Ishikawa (cell line): ENCODE measurements at regions not wholly inside any gene's neighbourhood (a gene's known extent, or its start where the extent isn't known, plus 50 kb on each side); places are given as distances from the start of the nearest gene placed in this dataset.

ENCODE experiments used
- CREB1 ChIP-seq: IDR thresholded peaks from 2 replicates; pipeline ENCODE4 v1.6.1; 2012; ENCODE audit warnings: low read depth
- EGR1 ChIP-seq: IDR thresholded peaks from 2 replicates; pipeline ENCODE4 v1.6.1; 2012
- FOXM1 ChIP-seq: IDR thresholded peaks from 2 replicates; pipeline ENCODE4 v1.6.1; 2012; ENCODE audit warnings: low read depth, borderline replicate concordance
- NFIC ChIP-seq: IDR thresholded peaks from 2 replicates; pipeline ENCODE4 v1.6.1; 2012
- RAD21 ChIP-seq: IDR thresholded peaks from 2 replicates; pipeline ENCODE4 v1.6.1; 2012; ENCODE audit warnings: low read depth
- TAF1 ChIP-seq: IDR thresholded peaks from 2 replicates; pipeline ENCODE4 v1.6.1; 2012; ENCODE audit warnings: low read depth, mild to moderate bottlenecking
- TCF12 ChIP-seq: IDR thresholded peaks from 2 replicates; pipeline ENCODE4 v1.6.1; 2012; ENCODE audit warnings: low read depth
- YY1 ChIP-seq: IDR thresholded peaks from 2 replicates; pipeline ENCODE4 v1.6.1; 2012; ENCODE audit warnings: low read depth

GRCh38 chr4:159047478-159048165 lies 55.3 kb upstream of the RAPGEF2 start:
- no peak for TF ChIP-seq FOXM1
- TF ChIP-seq CREB1, result no peak
- TF ChIP-seq EGR1, result no peak
- TF ChIP-seq TCF12, result no peak
- TF ChIP-seq YY1, result no peak
- TF ChIP-seq NFIC, result no peak
- no peak for TF ChIP-seq RAD21
- TF ChIP-seq TAF1, result no peak
